ENCODE measurements at regions not wholly inside any gene's neighbourhood (a gene's known extent, or its start where the extent isn't known, plus 50 kb on each side); places are given as distances from the start of the nearest gene placed in this dataset.

DNA sequence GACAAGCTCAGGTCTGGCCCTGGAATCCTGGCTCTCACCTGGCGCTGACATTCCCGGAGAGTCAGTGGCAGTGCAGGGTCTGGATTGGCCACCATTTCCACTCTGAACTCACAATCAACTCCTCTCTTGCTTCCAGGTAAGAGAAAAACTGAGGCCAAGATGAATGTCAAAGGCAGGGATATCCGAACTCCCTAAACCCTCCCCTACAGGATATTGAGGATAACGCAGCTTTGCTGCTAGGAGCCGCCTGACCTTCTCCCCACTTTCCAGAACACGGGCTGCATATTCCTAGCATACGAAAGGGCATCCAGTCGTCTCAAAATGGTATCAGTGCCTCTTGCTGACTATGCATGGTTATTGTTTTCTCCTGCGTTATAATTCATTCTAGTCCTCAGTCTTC lies 473.4 kb downstream of the SOX9 start:
- FAIRE-seq = no peak

More for the DNA sequence above, 473.4 kb downstream of the SOX9 start:
- no peak overlapping the region for H3K27ac ChIP-seq (ENCODE audit: insufficient read depth, low read depth, low read length)
- H3K9me3 ChIP-seq (replicated peaks; ENCODE audit: control insufficient read depth, insufficient read depth, low read length) = no peaks in the 10 kb centered on the region
- TF ChIP-seq JUN (IDR thresholded peaks at IDR 0.05; ENCODE audit: borderline replicate concordance, insufficient read depth, insufficient read length, low read depth) = no peak
- TF ChIP-seq GATA2 (IDR thresholded peaks at IDR 0.05; ENCODE audit: insufficient read depth, insufficient read length, low read depth, low read length) = no peak
- TF ChIP-seq POLR2AphosphoS5 (IDR thresholded peaks at IDR 0.05; ENCODE audit: insufficient read depth, low read depth, low read length) = no peak
- TF ChIP-seq, protein P1, sequence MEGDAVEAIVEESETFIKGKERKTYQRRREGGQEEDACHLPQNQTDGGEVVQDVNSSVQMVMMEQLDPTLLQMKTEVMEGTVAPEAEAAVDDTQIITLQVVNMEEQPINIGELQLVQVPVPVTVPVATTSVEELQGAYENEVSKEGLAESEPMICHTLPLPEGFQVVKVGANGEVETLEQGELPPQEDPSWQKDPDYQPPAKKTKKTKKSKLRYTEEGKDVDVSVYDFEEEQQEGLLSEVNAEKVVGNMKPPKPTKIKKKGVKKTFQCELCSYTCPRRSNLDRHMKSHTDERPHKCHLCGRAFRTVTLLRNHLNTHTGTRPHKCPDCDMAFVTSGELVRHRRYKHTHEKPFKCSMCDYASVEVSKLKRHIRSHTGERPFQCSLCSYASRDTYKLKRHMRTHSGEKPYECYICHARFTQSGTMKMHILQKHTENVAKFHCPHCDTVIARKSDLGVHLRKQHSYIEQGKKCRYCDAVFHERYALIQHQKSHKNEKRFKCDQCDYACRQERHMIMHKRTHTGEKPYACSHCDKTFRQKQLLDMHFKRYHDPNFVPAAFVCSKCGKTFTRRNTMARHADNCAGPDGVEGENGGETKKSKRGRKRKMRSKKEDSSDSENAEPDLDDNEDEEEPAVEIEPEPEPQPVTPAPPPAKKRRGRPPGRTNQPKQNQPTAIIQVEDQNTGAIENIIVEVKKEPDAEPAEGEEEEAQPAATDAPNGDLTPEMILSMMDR (IDR thresholded peaks at IDR 0.05; ENCODE audit: extremely low read depth in 1 of 2, insufficient read depth in 1 of 2, low read depth in 1 of 2, low read length in 2 of 2) = no peak
- no peak for TF ChIP-seq POLR2A (IDR thresholded peaks at IDR 0.05; ENCODE audit: low read depth, low read length)
- TF ChIP-seq MYC (IDR thresholded peaks at IDR 0.05; ENCODE audit: low read depth, low read length) = no peak
- no peak for TF ChIP-seq FOS (IDR thresholded peaks at IDR 0.05; ENCODE audit: borderline replicate concordance, insufficient read depth, low read length)
- TF ChIP-seq, protein P2, sequence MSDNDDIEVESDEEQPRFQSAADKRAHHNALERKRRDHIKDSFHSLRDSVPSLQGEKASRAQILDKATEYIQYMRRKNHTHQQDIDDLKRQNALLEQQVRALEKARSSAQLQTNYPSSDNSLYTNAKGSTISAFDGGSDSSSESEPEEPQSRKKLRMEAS (IDR thresholded peaks at IDR 0.05; ENCODE audit: insufficient read depth, insufficient read length) = no peak
- no peak for TF ChIP-seq EZH2 (IDR thresholded peaks at IDR 0.05; ENCODE audit: borderline replicate concordance, low read depth, low read length, severe bottlenecking)
- peaks cover 4% of the 10 kb centered on the region for H3K4me1 ChIP-seq (ENCODE audit: control insufficient read depth, extremely low read depth, insufficient read depth, low read length)
- no peaks in the 10 kb centered on the region for H3K79me2 ChIP-seq (ENCODE audit: control insufficient read depth, insufficient read depth, low read length)
- intact Hi-C loops (cut with micrococcal nuclease) (no loop called here), dilution Hi-C loops (cut with MboI; ENCODE audit: extremely low pct_ligation_motif_present, low sequenced_read_pairs) (no loop called here)
- H4K20me1 ChIP-seq (replicated peaks; ENCODE audit: control insufficient read depth, extremely low read depth, insufficient read depth, low read length) = no peaks in the 10 kb centered on the region
- no peak overlapping the region for H2AFZ ChIP-seq (ENCODE audit: low read depth, low read length)
- DNase-seq (ENCODE audit: low read depth, low spot score) = no peak
- no peak overlapping the region for H3K4me2 ChIP-seq (ENCODE audit: insufficient read depth, low read length)
- H3K9ac ChIP-seq (replicated peaks; ENCODE audit: extremely low read depth, insufficient read depth, low read length) = no peak overlapping the region
- ChIA-PET POLR2A (no interaction called here), CTCF (no interaction called here)
- no TSS peak for BruUV-seq (replicated peaks)
- H3K9me1 ChIP-seq (replicated peaks; ENCODE audit: control insufficient read depth, extremely low read depth, insufficient read depth, low read length) = no peaks in the 10 kb centered on the region
- no peaks in the 10 kb centered on the region for H3K36me3 ChIP-seq (ENCODE audit: control insufficient read depth in 2 of 2, extremely low read depth in 1 of 2, insufficient read depth in 2 of 2, low read length in 2 of 2)
- H3K27me3 ChIP-seq (ENCODE audit: control insufficient read depth in 2 of 2, insufficient read depth in 2 of 2, low read length in 2 of 2) = peaks cover 7 to 10% of the 10 kb centered on the region in 2 experiments
- H3K4me3 ChIP-seq (replicated peaks in 1 of 3; ENCODE audit: insufficient read depth in 1 of 3, low read depth in 1 of 3, low read length in 3 of 3) = no peak overlapping the region
